H9 (cell line): ENCODE measurements at regions not wholly inside any gene's neighbourhood (a gene's known extent, or its start where the extent isn't known, plus 50 kb on each side); places are given as distances from the start of the nearest gene placed in this dataset.

Source experiments
- DNase-seq: peaks from one replicate; pipeline ENCODE4 v3.0.0-alpha.2; 2017
- H2AFZ ChIP-seq: one replicate; pipeline ENCODE4 v1.6.1; 2013; ENCODE audit warnings: mild to moderate bottlenecking, low read length, control low read depth, moderate library complexity
- H2AK5ac ChIP-seq: 2 replicates; pipeline ENCODE4 v1.6.1; 2013; ENCODE audit warnings: low read length, control low read depth, mixed read lengths; ENCODE audit not compliant: insufficient read length
- H2BK120ac ChIP-seq: one replicate; pipeline ENCODE4 v1.6.1; 2013; ENCODE audit warnings: low read depth, mild to moderate bottlenecking, low read length, control low read depth, inconsistent platforms; ENCODE audit not compliant: poor library complexity, severe bottlenecking
- H2BK12ac ChIP-seq: 2 replicates; pipeline ENCODE4 v1.6.1; 2013; ENCODE audit warnings: low read length, control low read depth, mixed read lengths, low read depth; ENCODE audit not compliant: insufficient read length
- H2BK15ac ChIP-seq: 2 replicates; pipeline ENCODE4 v1.6.1; 2013; ENCODE audit warnings: low read depth, low read length, control low read depth
- H2BK20ac ChIP-seq: one replicate; pipeline ENCODE4 v1.6.1; 2013; ENCODE audit warnings: low read depth, mild to moderate bottlenecking, low read length, control low read depth, inconsistent platforms; ENCODE audit not compliant: poor library complexity, severe bottlenecking
- H2BK5ac ChIP-seq: 2 replicates; pipeline ENCODE4 v1.6.1; 2013; ENCODE audit warnings: low read length, control low read depth, mixed read lengths; ENCODE audit not compliant: insufficient read length
- H3K14ac ChIP-seq: 2 replicates; pipeline ENCODE4 v1.6.1; 2013; ENCODE audit warnings: low read length, control low read depth; ENCODE audit not compliant: insufficient read depth
- H3K18ac ChIP-seq: 2 replicates; pipeline ENCODE4 v1.6.1; 2013; ENCODE audit warnings: low read depth, mild to moderate bottlenecking, mixed read lengths, low read length, control low read depth; ENCODE audit not compliant: insufficient read length
- H3K23ac ChIP-seq: 2 replicates; pipeline ENCODE4 v1.6.1; 2013; ENCODE audit warnings: low read length, control low read depth, mixed read lengths, low read depth; ENCODE audit not compliant: insufficient read length
- H3K23me2 ChIP-seq: 2 replicates; pipeline ENCODE4 v1.6.1; 2013; ENCODE audit warnings: low read depth, mild to moderate bottlenecking, mixed read lengths, low read length, control low read depth; ENCODE audit not compliant: insufficient read length, poor library complexity, severe bottlenecking
- H3K27ac ChIP-seq: 2 replicates; pipeline ENCODE4 v1.5.1; 2013; ENCODE audit warnings: low read length, control low read depth, mixed read lengths, low read depth; ENCODE audit not compliant: insufficient read length
- H3K27me3 ChIP-seq: 2 replicates; pipeline ENCODE4 v1.6.1; 2013; ENCODE audit warnings: low read length, control low read depth, inconsistent platforms; ENCODE audit not compliant: insufficient read depth
- H3K4ac ChIP-seq: 2 replicates; pipeline ENCODE4 v1.6.1; 2013; ENCODE audit warnings: low read depth, mild to moderate bottlenecking, control low read depth, inconsistent platforms, low read length, moderate library complexity
- H3K4me1 ChIP-seq: 2 replicates; pipeline ENCODE4 v1.6.1; 2013; ENCODE audit warnings: low read length, control low read depth, inconsistent platforms; ENCODE audit not compliant: insufficient read depth
- H3K4me2 ChIP-seq: 2 replicates; pipeline ENCODE4 v1.6.1; 2013; ENCODE audit warnings: low read length, control low read depth, mixed read lengths; ENCODE audit not compliant: insufficient read length, insufficient read depth
- H3K56ac ChIP-seq: 2 replicates; pipeline ENCODE4 v1.6.1; 2013; ENCODE audit warnings: low read depth, mild to moderate bottlenecking, mixed read lengths, low read length, control low read depth; ENCODE audit not compliant: insufficient read length
- H3K79me1 ChIP-seq: 2 replicates; pipeline ENCODE4 v1.6.1; 2013; ENCODE audit warnings: low read depth, mild to moderate bottlenecking, moderate library complexity, low read length, control low read depth, inconsistent platforms; ENCODE audit not compliant: insufficient read depth, poor library complexity, severe bottlenecking
- H3K79me2 ChIP-seq: 2 replicates; pipeline ENCODE4 v1.6.1; 2013; ENCODE audit warnings: low read length, control low read depth, inconsistent platforms; ENCODE audit not compliant: insufficient read depth
- H3K9ac ChIP-seq: 2 replicates; pipeline ENCODE4 v1.6.1; 2013; ENCODE audit warnings: low read length, control low read depth, mixed read lengths; ENCODE audit not compliant: insufficient read length; ENCODE audit errors: extremely low read depth
- H3K9me3 ChIP-seq: one replicate; pipeline ENCODE4 v1.6.1; 2013; ENCODE audit warnings: low read depth, low read length, inconsistent platforms; ENCODE audit not compliant: control insufficient read depth
- H3T11ph ChIP-seq: one replicate; pipeline ENCODE4 v1.6.1; 2013; ENCODE audit warnings: mild to moderate bottlenecking, low read length, control low read depth, inconsistent platforms
- H4K20me1 ChIP-seq: one replicate; pipeline ENCODE4 v1.6.1; 2013; ENCODE audit not compliant: control insufficient read depth, insufficient read length, insufficient read depth
- H4K5ac ChIP-seq: 2 replicates; pipeline ENCODE4 v1.6.1; 2013; ENCODE audit warnings: low read depth, mild to moderate bottlenecking, mixed read lengths, low read length, control low read depth; ENCODE audit not compliant: insufficient read length
- H4K8ac ChIP-seq: replicated peaks from 2 replicates; pipeline ENCODE4 v1.6.1; 2013; ENCODE audit warnings: low read length, control low read depth, mixed read lengths, low read depth; ENCODE audit not compliant: insufficient read length
- H4K91ac ChIP-seq: 2 replicates; pipeline ENCODE4 v1.6.1; 2013; ENCODE audit warnings: low read depth, mild to moderate bottlenecking, moderate library complexity, mixed read lengths, low read length, control low read depth; ENCODE audit not compliant: insufficient read length
- H3K27ac Mint-ChIP-seq, 3 experiments: 2 replicates in 2 of 3; 3 replicates in 1 of 3; pipeline ENCODE4 v1.8.0; 2020 to 2021; ENCODE audit warnings: mixed read lengths in 3 of 3, mild to moderate bottlenecking in 1 of 3, moderate library complexity in 1 of 3
- H3K27me3 Mint-ChIP-seq: 2 replicates; pipeline ENCODE4 v1.8.0; 2021; ENCODE audit warnings: low read depth, mild to moderate bottlenecking, moderate library complexity, mixed read lengths
- H3K36me3 Mint-ChIP-seq, 3 experiments: 2 replicates in 2 of 3; 3 replicates in 1 of 3; pipeline ENCODE4 v1.8.0; 2020 to 2021; ENCODE audit warnings: low read depth in 3 of 3, mixed read lengths in 3 of 3; ENCODE audit not compliant: insufficient read depth in 1 of 3
- H3K4me1 Mint-ChIP-seq, 2 experiments: 2 replicates each; pipeline ENCODE4 v1.8.0; 2020; ENCODE audit warnings: mixed read lengths in 2 of 2
- H3K4me3 Mint-ChIP-seq, 2 experiments: 2 replicates in 1 of 2; 3 replicates in 1 of 2; pipeline ENCODE4 v1.8.0; 2020 to 2021; ENCODE audit warnings: mild to moderate bottlenecking in 2 of 2, mixed read lengths in 2 of 2, moderate library complexity in 1 of 2
- H3K9me3 Mint-ChIP-seq, 2 experiments: 2 replicates in 1 of 2; 3 replicates in 1 of 2; pipeline ENCODE4 v1.8.0; 2020; ENCODE audit warnings: mild to moderate bottlenecking in 2 of 2, mixed read lengths in 2 of 2, moderate library complexity in 1 of 2
- CTCF ChIP-seq: fragments of 200-600 bp; sonication (generic); conservative IDR thresholded peaks from 3 replicates; pipeline ENCODE4 v1.8.0; 2021; ENCODE audit warnings: antibody characterized with exemption, mild to moderate bottlenecking

GRCh38 chr9:10700291-10700690 lies 87.5 kb upstream of the PTPRD start:
- no peak overlapping the region for H3K27ac Mint-ChIP-seq

More at GRCh38 chr9:10700291-10700690, 87.5 kb upstream of the PTPRD start:
- Histone ChIP-seq H3K23ac (no peak overlapping the region), H2BK5ac (no peak overlapping the region), H3K9me3 (no peaks in the 10 kb centered on the region), H2BK12ac (no peak overlapping the region), H4K5ac (no peak overlapping the region), H4K20me1 (no peaks in the 10 kb centered on the region), H2AK5ac (no peak overlapping the region), H3K4me2 (no peak overlapping the region), H3K27me3 (no peaks in the 10 kb centered on the region), H3K4ac (no peak overlapping the region), H4K91ac (no peak overlapping the region), H3K4me1 (no peaks in the 10 kb centered on the region), H3K23me2 (no peaks in the 10 kb centered on the region), H2BK15ac (no peak overlapping the region), H4K8ac (no peak overlapping the region), H3K14ac (no peak overlapping the region), H3K56ac (no peak overlapping the region), H2BK20ac (no peak overlapping the region), H3K18ac (no peak overlapping the region), H3K9ac (no peak overlapping the region), H3T11ph (no peak overlapping the region), H3K79me2 (no peaks in the 10 kb centered on the region), H3K27ac (no peak overlapping the region), H3K79me1 (no peaks in the 10 kb centered on the region), H2AFZ (no peak overlapping the region), H2BK120ac (no peak overlapping the region)
- H3K4me3 Mint-ChIP-seq, result no peak overlapping the region
- no peak for TF ChIP-seq CTCF
- DNase-seq, result no peak
- peaks cover 2% of the 10 kb centered on the region in 2 experiments; a peak in 3 of 4 replicates for H3K4me1 Mint-ChIP-seq
- H3K36me3 Mint-ChIP-seq, result no peaks in the 10 kb centered on the region
- H3K27me3 Mint-ChIP-seq, result no peaks in the 10 kb centered on the region
- H3K9me3 Mint-ChIP-seq, result no peaks in the 10 kb centered on the region
